ENCODE measurements at regions not wholly inside any gene's neighbourhood (a gene's known extent, or its start where the extent isn't known, plus 50 kb on each side); places are given as distances from the start of the nearest gene placed in this dataset.

DNA sequence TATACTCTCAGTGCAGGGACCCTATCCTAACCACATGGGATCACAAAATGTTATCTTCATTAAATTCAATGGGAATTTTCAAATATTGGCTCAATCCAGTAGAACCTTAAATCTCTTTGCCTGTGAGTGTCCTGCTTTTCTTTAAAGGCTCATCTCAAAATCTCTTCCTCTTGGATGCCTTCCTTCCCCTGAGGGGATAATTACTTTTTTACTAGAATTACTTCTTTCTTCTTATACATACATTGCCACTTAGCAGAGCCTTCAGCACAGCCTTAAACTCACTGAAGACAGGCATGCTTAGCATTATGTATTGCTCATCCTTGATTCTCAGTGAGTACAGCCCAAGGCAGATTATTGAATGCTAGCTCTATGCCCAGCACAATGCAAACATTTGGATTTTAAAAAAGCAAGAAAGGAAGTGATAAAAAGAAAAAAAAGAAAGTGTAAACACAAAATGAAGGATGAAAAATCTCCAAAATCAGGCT lies 1918.0 kb upstream of the FLRT2 start:
- TF ChIP-seq, protein P1, sequence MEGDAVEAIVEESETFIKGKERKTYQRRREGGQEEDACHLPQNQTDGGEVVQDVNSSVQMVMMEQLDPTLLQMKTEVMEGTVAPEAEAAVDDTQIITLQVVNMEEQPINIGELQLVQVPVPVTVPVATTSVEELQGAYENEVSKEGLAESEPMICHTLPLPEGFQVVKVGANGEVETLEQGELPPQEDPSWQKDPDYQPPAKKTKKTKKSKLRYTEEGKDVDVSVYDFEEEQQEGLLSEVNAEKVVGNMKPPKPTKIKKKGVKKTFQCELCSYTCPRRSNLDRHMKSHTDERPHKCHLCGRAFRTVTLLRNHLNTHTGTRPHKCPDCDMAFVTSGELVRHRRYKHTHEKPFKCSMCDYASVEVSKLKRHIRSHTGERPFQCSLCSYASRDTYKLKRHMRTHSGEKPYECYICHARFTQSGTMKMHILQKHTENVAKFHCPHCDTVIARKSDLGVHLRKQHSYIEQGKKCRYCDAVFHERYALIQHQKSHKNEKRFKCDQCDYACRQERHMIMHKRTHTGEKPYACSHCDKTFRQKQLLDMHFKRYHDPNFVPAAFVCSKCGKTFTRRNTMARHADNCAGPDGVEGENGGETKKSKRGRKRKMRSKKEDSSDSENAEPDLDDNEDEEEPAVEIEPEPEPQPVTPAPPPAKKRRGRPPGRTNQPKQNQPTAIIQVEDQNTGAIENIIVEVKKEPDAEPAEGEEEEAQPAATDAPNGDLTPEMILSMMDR (IDR thresholded peaks at IDR 0.05), result no peak
- TF ChIP-seq POLR2A (IDR thresholded peaks at IDR 0.05), result no peak
